HG03457 (cell line): ENCODE measurements at regions not wholly inside any gene's neighbourhood (a gene's known extent, or its start where the extent isn't known, plus 50 kb on each side); places are given as distances from the start of the nearest gene placed in this dataset.

Source experiments
- ATAC-seq: cut with Tn5 transposase; IDR thresholded peaks from one replicate; pipeline ENCODE4 v1.9.1; 2021; ENCODE audit warnings: moderate number of reproducible peaks; ENCODE audit not compliant: unreplicated experiment

GRCh38 chr16:86924537-86924936 lies 346.2 kb downstream of the FOXL1 start:
- no peak for ATAC-seq

GRCh38 chr16:86925067-86925791 lies 346.9 kb downstream of the FOXL1 start:
- ATAC-seq = no peak

- no peak for ATAC-seq
These were observed 348.1 kb downstream of the FOXL1 start for GRCh38 chr16:86926181-86927094.

- no peak for ATAC-seq
These were observed 349.4 kb downstream of the FOXL1 start for GRCh38 chr16:86927699-86928098.

GRCh38 chr16:86928523-86929011 lies 350.2 kb downstream of the FOXL1 start:
- no peak for ATAC-seq

- ATAC-seq = no peak
These were observed 350.9 kb downstream of the FOXL1 start for GRCh38 chr16:86929057-86929871.

GRCh38 chr16:86930001-86930400 lies 351.7 kb downstream of the FOXL1 start:
- ATAC-seq = no peak

GRCh38 chr16:86930663-86931373 lies 352.5 kb downstream of the FOXL1 start:
- ATAC-seq = no peak

- no peak for ATAC-seq
These were observed 353.1 kb downstream of the FOXL1 start for GRCh38 chr16:86931410-86931941.

GRCh38 chr16:86932130-86932982 lies 354.0 kb downstream of the FOXL1 start:
- ATAC-seq = no peak

GRCh38 chr16:86934581-86935375 lies 356.4 kb downstream of the FOXL1 start:
- ATAC-seq = no peak

GRCh38 chr16:86939609-86940008 lies 361.3 kb downstream of the FOXL1 start:
- ATAC-seq = no peak

- no peak for ATAC-seq
These were observed 363.4 kb downstream of the FOXL1 start for GRCh38 chr16:86941731-86942130.

GRCh38 chr16:86942151-86943051 lies 364.1 kb downstream of the FOXL1 start:
- ATAC-seq = no peak

- no peak for ATAC-seq
These were observed 367.0 kb downstream of the FOXL1 start for GRCh38 chr16:86945166-86945900.

GRCh38 chr16:86946396-86946795 lies 368.0 kb downstream of the FOXL1 start:
- ATAC-seq = no peak

- no peak for ATAC-seq
These were observed 368.6 kb downstream of the FOXL1 start for GRCh38 chr16:86946981-86947380.
